Dendritic cell treated with granulocyte-macrophage colony-stimulating factor and Interleukin-4, amounts not matched to agents 40 ng/mL and 50 ng/mL, for 4 days (primary cell): ENCODE measurements at regions not wholly inside any gene's neighbourhood (a gene's known extent, or its start where the extent isn't known, plus 50 kb on each side); places are given as distances from the start of the nearest gene placed in this dataset.

Experiments
- H3K27ac Mint-ChIP-seq: one replicate; pipeline ENCODE4 v1.8.0; 2022; ENCODE audit warnings: mild to moderate bottlenecking, mixed read lengths
- H3K27me3 Mint-ChIP-seq: one replicate; pipeline ENCODE4 v1.8.0; 2022; ENCODE audit warnings: mild to moderate bottlenecking, mixed read lengths
- H3K36me3 Mint-ChIP-seq: one replicate; pipeline ENCODE4 v1.8.0; 2022; ENCODE audit warnings: low read depth, mixed read lengths
- H3K4me1 Mint-ChIP-seq: one replicate; pipeline ENCODE4 v1.8.0; 2022; ENCODE audit warnings: low read depth, mixed read lengths
- H3K4me3 Mint-ChIP-seq: one replicate; pipeline ENCODE4 v1.8.0; 2022; ENCODE audit warnings: mild to moderate bottlenecking, moderate library complexity, mixed read lengths
- H3K9me3 Mint-ChIP-seq: one replicate; pipeline ENCODE4 v1.8.0; 2022; ENCODE audit warnings: mixed read lengths
- intact Hi-C: fragments of 100-400 bp; cut with micrococcal nuclease; formaldehyde crosslinking; loops from one replicate; pipeline ENCODE4 v1.15.0; 2022

DNA sequence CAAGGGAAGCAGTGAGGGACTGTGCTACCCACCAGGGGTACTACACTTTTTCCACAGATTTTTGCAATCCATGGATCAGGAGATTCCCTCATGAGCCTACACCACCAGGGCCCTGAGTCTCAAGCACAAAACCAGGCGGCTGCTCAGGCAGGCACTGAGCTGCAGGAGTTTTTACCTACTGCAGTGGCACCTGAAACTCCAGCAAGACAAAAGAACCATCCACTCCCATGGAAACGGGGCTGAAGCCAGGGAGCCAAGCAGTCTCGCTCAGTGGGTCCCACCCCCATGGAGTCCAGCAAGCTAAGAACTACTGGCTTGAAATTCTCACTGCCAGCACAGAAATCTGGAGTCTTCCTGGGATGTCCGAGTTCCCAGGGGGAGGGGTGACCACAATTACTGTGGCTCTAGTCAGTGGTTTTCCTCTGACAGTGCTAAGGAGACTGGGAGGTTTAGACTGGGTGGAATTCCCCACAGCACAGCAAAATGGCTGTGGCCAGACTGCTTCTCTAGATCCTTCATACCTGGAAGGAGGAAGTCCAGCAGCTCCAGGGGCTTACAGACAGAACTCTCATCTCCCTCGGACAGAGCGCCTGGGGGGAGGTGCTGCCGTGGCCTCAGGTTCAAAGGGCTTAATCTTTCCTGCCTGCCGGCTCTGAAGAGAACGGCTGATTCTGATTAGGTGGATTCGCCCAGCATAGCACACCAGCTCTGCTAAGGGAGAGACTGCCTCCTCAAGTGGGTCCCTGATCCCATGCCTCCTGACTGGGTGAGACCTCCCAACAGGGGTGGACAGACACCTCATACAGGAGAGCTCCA is 437.8 kb downstream of the LTN1 start:
- intact Hi-C loops = no loop called here
- Mint-ChIP-seq H3K27ac (no peak overlapping the region), H3K9me3 (peaks cover 24% of the 10 kb centered on the region), H3K4me3 (no peak overlapping the region), H3K36me3 (no peaks in the 10 kb centered on the region), H3K4me1 (no peaks in the 10 kb centered on the region), H3K27me3 (no peaks in the 10 kb centered on the region)

DNA sequence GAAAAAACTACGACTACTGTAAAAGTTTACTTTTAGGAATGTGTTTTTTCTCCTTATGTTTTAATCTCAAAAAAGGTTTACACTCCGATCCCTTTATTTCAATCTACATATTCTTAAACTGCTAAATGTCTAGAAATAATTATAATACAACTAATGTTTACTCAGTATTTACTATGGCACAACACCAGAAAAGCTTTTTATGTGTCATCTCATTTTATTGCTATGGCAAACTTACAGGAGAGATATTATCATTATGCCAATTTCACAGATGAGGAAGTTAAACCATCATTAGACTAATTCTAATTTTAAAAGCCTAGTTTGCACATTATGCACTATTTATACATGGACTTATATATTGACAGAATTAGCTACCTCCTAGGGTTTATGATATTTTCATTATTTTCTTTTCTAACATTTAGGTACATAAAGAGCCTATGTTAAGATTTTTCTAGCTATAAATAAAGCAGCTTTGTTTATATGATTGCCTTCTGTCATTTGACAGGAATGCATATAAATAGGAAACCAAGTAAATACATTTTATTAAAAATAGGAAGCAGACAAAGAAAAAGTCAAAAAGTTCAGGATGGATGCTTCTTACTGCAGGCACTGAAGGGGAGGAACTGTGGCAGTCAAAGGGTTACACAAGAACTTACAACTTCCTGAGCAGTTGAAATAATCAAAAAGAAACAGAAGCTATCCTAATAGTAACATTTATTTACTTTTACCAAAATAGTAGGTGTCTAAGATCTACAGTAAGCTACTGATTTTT is 442.4 kb downstream of the LTN1 start:
- intact Hi-C loops = no loop called here
- no peaks in the 10 kb centered on the region for H3K4me1 Mint-ChIP-seq
- H3K27ac Mint-ChIP-seq = no peak overlapping the region
- no peaks in the 10 kb centered on the region for H3K36me3 Mint-ChIP-seq
- H3K9me3 Mint-ChIP-seq = peaks cover 5% of the 10 kb centered on the region
- no peaks in the 10 kb centered on the region for H3K27me3 Mint-ChIP-seq
- H3K4me3 Mint-ChIP-seq = no peak overlapping the region

DNA sequence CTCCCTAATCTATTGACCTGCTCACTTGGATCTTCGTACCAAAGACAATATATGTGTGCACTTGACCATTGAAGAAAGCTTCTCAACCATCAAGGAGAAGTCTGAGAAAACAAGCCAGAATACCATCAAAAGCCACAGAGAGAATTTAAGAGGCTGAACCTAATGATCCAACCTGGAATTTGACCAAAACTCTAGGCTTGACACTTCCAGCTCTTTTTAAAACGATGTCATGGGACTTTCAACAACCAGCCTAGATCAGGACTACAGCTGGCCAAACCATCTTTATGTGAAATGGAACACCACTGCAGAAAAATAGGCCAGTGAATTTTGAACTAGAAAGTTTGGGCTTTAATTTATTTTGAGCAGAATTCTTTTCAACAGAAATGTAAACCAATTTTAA is 444.4 kb downstream of the LTN1 start:
- peaks cover 6% of the 10 kb centered on the region for H3K9me3 Mint-ChIP-seq
- no peak overlapping the region for H3K4me3 Mint-ChIP-seq
- H3K27ac Mint-ChIP-seq = no peak overlapping the region
- no peaks in the 10 kb centered on the region for H3K27me3 Mint-ChIP-seq
- intact Hi-C loops = no loop called here
- H3K36me3 Mint-ChIP-seq = no peaks in the 10 kb centered on the region
- no peaks in the 10 kb centered on the region for H3K4me1 Mint-ChIP-seq

DNA sequence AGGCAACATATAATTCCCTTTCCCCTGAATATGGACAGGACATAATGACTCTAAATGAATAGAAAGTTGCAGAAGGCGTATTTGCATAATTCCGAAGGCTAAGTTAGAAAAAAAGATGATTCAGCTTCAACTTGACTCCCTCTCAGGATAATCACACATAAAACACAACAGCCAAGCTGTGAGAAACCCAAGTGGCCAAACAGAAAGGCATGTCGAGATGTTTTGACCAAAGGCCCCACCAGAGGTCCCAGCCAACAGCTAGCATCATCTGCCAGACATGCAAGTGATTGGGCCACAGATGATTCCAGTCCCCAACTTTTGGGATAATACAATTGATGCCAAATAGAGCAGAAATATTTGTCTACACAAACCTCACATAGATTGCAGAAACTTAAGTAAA is 444.9 kb downstream of the LTN1 start:
- Mint-ChIP-seq H3K4me3 (no peak overlapping the region), H3K4me1 (no peaks in the 10 kb centered on the region), H3K9me3 (peaks cover 6% of the 10 kb centered on the region), H3K36me3 (no peaks in the 10 kb centered on the region), H3K27ac (no peak overlapping the region), H3K27me3 (no peaks in the 10 kb centered on the region)
- intact Hi-C loops = no loop called here

DNA sequence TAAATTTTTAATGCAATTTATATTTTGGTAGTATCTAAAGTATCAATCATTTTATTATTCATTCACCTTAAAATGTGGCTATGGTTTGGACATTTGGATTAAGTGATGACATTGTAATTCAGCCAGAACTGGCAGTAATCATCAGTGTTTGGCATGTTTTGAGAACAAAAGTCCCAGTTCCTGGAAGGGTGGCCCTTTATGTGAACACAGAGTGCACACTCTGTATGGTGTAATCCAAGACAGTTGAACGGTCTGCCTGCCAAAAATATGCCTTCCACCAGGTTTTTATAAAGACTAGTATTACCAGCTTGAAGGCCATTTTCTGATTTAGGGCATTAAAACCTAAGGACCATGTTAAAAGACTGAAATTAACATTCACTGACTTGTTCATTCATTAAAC is 448.7 kb downstream of the LTN1 start:
- Mint-ChIP-seq H3K27ac (no peak overlapping the region), H3K4me3 (no peak overlapping the region), H3K9me3 (peaks cover 6% of the 10 kb centered on the region), H3K36me3 (no peaks in the 10 kb centered on the region), H3K4me1 (no peaks in the 10 kb centered on the region), H3K27me3 (no peaks in the 10 kb centered on the region)
- intact Hi-C loops = no loop called here

DNA sequence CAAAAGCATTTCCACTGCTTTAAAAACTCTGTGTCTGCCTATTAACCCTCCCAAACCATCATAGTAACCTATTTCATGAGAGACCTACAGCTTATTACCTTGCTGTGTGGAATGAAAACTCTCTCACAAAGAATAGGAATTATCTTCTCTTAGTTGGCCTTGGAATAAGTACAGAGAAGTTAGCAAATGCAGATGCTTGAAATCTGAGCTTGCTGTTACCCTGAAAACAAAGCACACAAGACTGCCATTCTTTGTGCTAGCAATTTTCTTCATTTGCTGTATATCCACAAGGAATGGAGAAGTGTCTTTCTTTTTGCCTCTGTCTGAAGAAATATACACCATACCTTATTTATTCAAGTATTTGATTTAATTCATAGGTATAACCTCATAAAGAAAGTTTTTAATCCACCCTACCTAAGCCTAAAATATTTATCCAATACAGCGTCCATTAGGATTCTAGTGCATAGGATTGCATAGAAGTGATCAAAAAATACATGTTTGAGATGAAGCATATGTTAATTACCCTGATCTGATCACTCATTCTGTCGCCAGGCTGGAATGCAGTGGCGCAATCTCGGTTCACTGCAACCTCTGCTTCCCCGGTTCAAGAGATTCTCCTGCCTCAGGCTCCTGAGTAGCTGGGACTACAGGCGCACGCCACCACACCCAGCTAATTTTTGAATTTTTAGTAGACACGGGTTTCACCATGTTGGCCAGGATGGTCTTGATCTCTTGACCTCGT is 451.1 kb downstream of the LTN1 start:
- Mint-ChIP-seq H3K4me1 (no peaks in the 10 kb centered on the region), H3K4me3 (no peak overlapping the region), H3K27me3 (no peaks in the 10 kb centered on the region), H3K36me3 (no peaks in the 10 kb centered on the region), H3K27ac (no peak overlapping the region), H3K9me3 (peaks cover 6% of the 10 kb centered on the region)
- intact Hi-C loops = no loop called here

- no peaks in the 10 kb centered on the region for H3K27me3 Mint-ChIP-seq
- H3K36me3 Mint-ChIP-seq = no peaks in the 10 kb centered on the region
- H3K27ac Mint-ChIP-seq = no peak overlapping the region
- peaks cover 3% of the 10 kb centered on the region for H3K9me3 Mint-ChIP-seq
- H3K4me1 Mint-ChIP-seq = no peaks in the 10 kb centered on the region
- intact Hi-C loops = no loop called here
- H3K4me3 Mint-ChIP-seq = no peak overlapping the region
These were observed 452.2 kb downstream of the LTN1 start for GRCh38 chr21:28540514-28540913.

GRCh38 chr21:28539623-28539988 is 453.1 kb downstream of the LTN1 start:
- no peaks in the 10 kb centered on the region for H3K4me1 Mint-ChIP-seq
- no peak overlapping the region for H3K27ac Mint-ChIP-seq
- no peak overlapping the region for H3K4me3 Mint-ChIP-seq
- no peaks in the 10 kb centered on the region for H3K36me3 Mint-ChIP-seq
- no peaks in the 10 kb centered on the region for H3K27me3 Mint-ChIP-seq
- intact Hi-C loops = no loop called here
- H3K9me3 Mint-ChIP-seq = no peaks in the 10 kb centered on the region

- Mint-ChIP-seq H3K4me1 (no peaks in the 10 kb centered on the region), H3K27me3 (no peaks in the 10 kb centered on the region), H3K27ac (no peak overlapping the region), H3K36me3 (no peaks in the 10 kb centered on the region), H3K4me3 (no peak overlapping the region), H3K9me3 (no peaks in the 10 kb centered on the region)
- intact Hi-C loops = no loop called here
These were observed 453.6 kb downstream of the LTN1 start for GRCh38 chr21:28538987-28539622.

DNA sequence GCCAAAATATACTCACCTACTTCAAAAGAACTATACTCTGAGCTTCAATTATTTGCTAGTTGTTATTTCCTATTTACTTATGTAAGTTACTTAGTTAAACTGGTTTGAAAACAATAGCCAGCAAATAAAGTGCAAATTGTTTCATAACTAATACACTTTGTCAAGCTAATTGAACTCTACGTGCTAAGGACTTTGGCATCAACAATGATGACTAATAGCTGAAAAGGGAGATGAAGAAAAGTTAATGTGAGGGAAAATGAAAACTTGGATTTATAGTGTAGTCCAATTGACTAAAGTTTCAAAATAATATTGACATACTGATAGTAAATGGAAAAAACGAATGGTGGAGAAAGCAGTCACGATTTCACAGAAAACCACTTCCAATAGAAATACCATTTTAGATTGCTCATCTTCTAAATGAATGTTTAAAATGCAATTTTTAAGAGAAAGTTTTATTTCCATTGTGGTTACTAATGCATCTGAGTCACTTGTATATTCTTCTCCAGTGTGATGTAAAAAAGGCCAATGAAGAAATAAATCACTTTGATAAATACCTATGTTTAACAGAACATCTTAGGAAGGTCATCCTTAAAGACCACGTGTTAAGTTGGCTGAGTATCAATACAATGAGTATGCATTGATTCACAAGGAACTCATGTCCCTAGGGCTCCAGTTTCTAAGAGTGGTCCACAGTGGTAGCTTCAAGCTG is 455.2 kb downstream of the LTN1 start:
- Mint-ChIP-seq H3K9me3 (no peaks in the 10 kb centered on the region), H3K36me3 (no peaks in the 10 kb centered on the region), H3K4me1 (no peaks in the 10 kb centered on the region), H3K27me3 (no peaks in the 10 kb centered on the region), H3K27ac (no peak overlapping the region), H3K4me3 (no peak overlapping the region)
- intact Hi-C loops = no loop called here

- Mint-ChIP-seq H3K27ac (no peak overlapping the region), H3K27me3 (no peaks in the 10 kb centered on the region), H3K4me1 (no peaks in the 10 kb centered on the region), H3K4me3 (no peak overlapping the region), H3K36me3 (no peaks in the 10 kb centered on the region), H3K9me3 (no peaks in the 10 kb centered on the region)
- intact Hi-C loops = no loop called here
These were observed 460.2 kb downstream of the LTN1 start for GRCh38 chr21:28532446-28532845.

- Mint-ChIP-seq H3K9me3 (no peaks in the 10 kb centered on the region), H3K4me3 (no peak overlapping the region), H3K4me1 (no peaks in the 10 kb centered on the region), H3K27me3 (no peaks in the 10 kb centered on the region), H3K27ac (no peak overlapping the region), H3K36me3 (no peaks in the 10 kb centered on the region)
- intact Hi-C loops = loop anchor here (5.0 kb wide), 1 partner anchor 414 kb away; no protein-coding TSS in a partner anchor
These were observed 469.3 kb downstream of the LTN1 start for GRCh38 chr21:28523367-28523766.

GRCh38 chr21:28522014-28522799 is 470.5 kb downstream of the LTN1 start:
- Mint-ChIP-seq H3K27me3 (no peaks in the 10 kb centered on the region), H3K9me3 (no peaks in the 10 kb centered on the region), H3K4me1 (no peaks in the 10 kb centered on the region), H3K27ac (no peak overlapping the region), H3K4me3 (no peak overlapping the region), H3K36me3 (no peaks in the 10 kb centered on the region)
- intact Hi-C loops = loop anchor here (5.0 kb wide), 1 partner anchor 415 kb away; no protein-coding TSS in a partner anchor
